H1 (cell line): ENCODE measurements at regions not wholly inside any gene's neighbourhood (a gene's known extent, or its start where the extent isn't known, plus 50 kb on each side); places are given as distances from the start of the nearest gene placed in this dataset.

ENCODE experiments used
- ASH2L ChIP-seq: fragments of 200-600, 300-600 bp; sonication (generic); IDR thresholded peaks from one replicate; pipeline ENCODE4 v1.7.1; 2017; ENCODE audit warnings: low read length
- BACH1 ChIP-seq: IDR thresholded peaks from 2 replicates; pipeline ENCODE4 v1.6.1; 2012; ENCODE audit warnings: low read length, improper control_type of control experiment
- CBX5 ChIP-seq: fragments of 300-800, 300-1000 bp; sonication (generic); IDR thresholded peaks from 2 replicates; pipeline ENCODE4 v1.7.1; 2016; ENCODE audit warnings: antibody characterized with exemption, low read length, low read depth

- TF ChIP-seq BACH1 (no peak), ASH2L (no peak), CBX5 (no peak)
Observed at GRCh38 chr3:182686033-182686886, 107.0 kb upstream of the ATP11B start (continued).
